ENCODE measurements at regions not wholly inside any gene's neighbourhood (a gene's known extent, or its start where the extent isn't known, plus 50 kb on each side); places are given as distances from the start of the nearest gene placed in this dataset.
"Not testable (repeated sequence)": the region's sequence is repeated elsewhere in the genome, so short reads cannot be mapped to it uniquely, and the experiment has no call there.

- no peak for DNase-seq (ENCODE audit: low spot score)
Observed at GRCh38 chr4:24202579-24202978, 312.7 kb upstream of the PPARGC1A start.

- DNase-seq (ENCODE audit: low spot score) = no peak
Observed at GRCh38 chr4:24197955-24198354, 308.1 kb upstream of the PPARGC1A start.

- DNase-seq (ENCODE audit: low spot score) = no peak
Observed at GRCh38 chr4:24196785-24197184, 306.9 kb upstream of the PPARGC1A start.

- no peak for DNase-seq (ENCODE audit: low spot score)
Observed at GRCh38 chr4:24195991-24196736, 306.3 kb upstream of the PPARGC1A start.

- no peak for DNase-seq (ENCODE audit: low spot score)
Observed at GRCh38 chr4:24192018-24192641, 302.3 kb upstream of the PPARGC1A start.

- no peak for DNase-seq (ENCODE audit: low spot score)
Observed at GRCh38 chr4:24190761-24191695, 301.2 kb upstream of the PPARGC1A start.

GRCh38 chr4:24188459-24188858 is 298.6 kb upstream of the PPARGC1A start:
- DNase-seq (ENCODE audit: low spot score) = no peak

- no peak for DNase-seq (ENCODE audit: low spot score)
Observed at GRCh38 chr4:24186466-24186865, 296.6 kb upstream of the PPARGC1A start.

- no peak for DNase-seq (ENCODE audit: low spot score)
Observed at GRCh38 chr4:24181005-24181404, 291.2 kb upstream of the PPARGC1A start.

GRCh38 chr4:24180586-24180985 is 290.7 kb upstream of the PPARGC1A start:
- DNase-seq (ENCODE audit: low spot score) = no peak

- no peak for DNase-seq (ENCODE audit: low spot score)
Observed at GRCh38 chr4:24179201-24179840, 289.5 kb upstream of the PPARGC1A start.

GRCh38 chr4:24177443-24177842 is 287.6 kb upstream of the PPARGC1A start:
- not testable (repeated sequence) for DNase-seq (ENCODE audit: low spot score)

GRCh38 chr4:24175707-24176106 is 285.9 kb upstream of the PPARGC1A start:
- no peak for DNase-seq (ENCODE audit: low spot score)

GRCh38 chr4:24174602-24175001 is 284.8 kb upstream of the PPARGC1A start:
- no peak for DNase-seq (ENCODE audit: low spot score)

- no peak for DNase-seq (ENCODE audit: low spot score)
Observed at GRCh38 chr4:24172406-24172805, 282.6 kb upstream of the PPARGC1A start.

GRCh38 chr4:24169956-24170355 is 280.1 kb upstream of the PPARGC1A start:
- no peak for DNase-seq (ENCODE audit: low spot score)

- no peak for DNase-seq (ENCODE audit: low spot score)
Observed at GRCh38 chr4:24168658-24169057, 278.8 kb upstream of the PPARGC1A start.

GRCh38 chr4:24166501-24166900 is 276.7 kb upstream of the PPARGC1A start:
- no peak for DNase-seq (ENCODE audit: low spot score)

GRCh38 chr4:24164797-24165196 is 274.9 kb upstream of the PPARGC1A start:
- no peak for DNase-seq (ENCODE audit: low spot score)

GRCh38 chr4:24164054-24164693 is 274.3 kb upstream of the PPARGC1A start:
- no peak for DNase-seq (ENCODE audit: low spot score)

- no peak for DNase-seq (ENCODE audit: low spot score)
Observed at GRCh38 chr4:24163314-24163713, 273.5 kb upstream of the PPARGC1A start.

- no peak for DNase-seq (ENCODE audit: low spot score)
Observed at GRCh38 chr4:24160358-24160757, 270.5 kb upstream of the PPARGC1A start.

Data from NAMALWA (cell line).